SW 1271 (cell line): ENCODE measurements at regions not wholly inside any gene's neighbourhood (a gene's known extent, or its start where the extent isn't known, plus 50 kb on each side); places are given as distances from the start of the nearest gene placed in this dataset.

Experiments used
- DNase-seq, 2 experiments: peaks; one replicate each; lab custom pipeline; 2025; lab: John Stamatoyannopoulos, UW

GRCh38 chr6:167566711-167567141 is 241.8 kb downstream of the TTLL2 start:
- no peak for DNase-seq

- DNase-seq, result no peak
Observed at GRCh38 chr6:167567142-167568033, 242.5 kb downstream of the TTLL2 start.

DNA sequence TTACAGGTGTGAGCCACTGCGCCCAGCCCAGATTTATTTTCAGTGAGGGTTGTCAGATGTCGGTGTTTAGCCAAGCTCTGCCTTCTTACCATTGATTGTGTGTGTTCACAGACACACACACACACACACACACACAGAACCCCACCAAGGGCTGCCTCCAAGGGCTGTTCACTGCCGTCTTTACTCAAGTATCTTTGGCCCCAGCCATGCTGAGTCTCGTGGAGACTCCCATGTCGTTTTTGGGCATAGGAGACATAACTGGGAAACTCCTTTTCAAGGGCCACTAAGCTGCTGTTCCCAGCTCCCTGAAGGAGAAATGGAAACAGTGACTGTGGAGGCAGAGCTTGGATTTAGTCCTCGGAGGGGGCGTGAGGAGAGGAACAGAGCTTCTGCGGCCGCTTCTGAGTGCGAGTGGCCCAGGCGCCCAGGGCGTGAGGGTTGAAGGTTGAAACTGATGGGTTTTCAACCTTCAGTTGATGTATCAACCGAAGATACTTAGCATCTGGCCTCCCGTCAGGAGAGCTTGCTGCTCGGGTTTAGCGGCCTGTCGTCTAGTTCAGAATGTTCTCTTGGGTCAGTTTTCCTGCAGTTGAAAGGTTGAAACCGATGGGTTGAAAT is 243.6 kb downstream of the TTLL2 start:
- no peak for DNase-seq

- DNase-seq, result no peak
Observed at GRCh38 chr6:167569041-167569805, 244.3 kb downstream of the TTLL2 start.

DNA sequence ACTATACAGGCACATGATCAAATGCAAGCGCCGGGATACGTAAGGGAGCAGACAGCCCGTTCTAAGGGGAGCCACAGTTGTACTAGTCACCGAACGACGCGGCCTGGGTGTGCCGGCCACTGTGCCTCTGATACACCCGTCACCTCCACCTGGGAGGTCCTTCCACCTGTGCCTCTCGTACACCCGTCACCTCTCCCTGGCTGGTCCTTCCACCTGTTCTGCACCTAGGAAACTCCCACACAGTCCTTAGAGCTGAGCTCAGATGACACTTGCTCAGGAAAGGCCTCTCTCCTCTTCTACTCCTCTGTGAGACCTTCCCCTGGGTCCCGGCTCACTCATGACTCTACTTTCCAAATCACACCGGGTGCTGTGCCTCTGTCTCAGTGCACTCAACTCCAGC is 245.0 kb downstream of the TTLL2 start:
- DNase-seq, result no peak

DNA sequence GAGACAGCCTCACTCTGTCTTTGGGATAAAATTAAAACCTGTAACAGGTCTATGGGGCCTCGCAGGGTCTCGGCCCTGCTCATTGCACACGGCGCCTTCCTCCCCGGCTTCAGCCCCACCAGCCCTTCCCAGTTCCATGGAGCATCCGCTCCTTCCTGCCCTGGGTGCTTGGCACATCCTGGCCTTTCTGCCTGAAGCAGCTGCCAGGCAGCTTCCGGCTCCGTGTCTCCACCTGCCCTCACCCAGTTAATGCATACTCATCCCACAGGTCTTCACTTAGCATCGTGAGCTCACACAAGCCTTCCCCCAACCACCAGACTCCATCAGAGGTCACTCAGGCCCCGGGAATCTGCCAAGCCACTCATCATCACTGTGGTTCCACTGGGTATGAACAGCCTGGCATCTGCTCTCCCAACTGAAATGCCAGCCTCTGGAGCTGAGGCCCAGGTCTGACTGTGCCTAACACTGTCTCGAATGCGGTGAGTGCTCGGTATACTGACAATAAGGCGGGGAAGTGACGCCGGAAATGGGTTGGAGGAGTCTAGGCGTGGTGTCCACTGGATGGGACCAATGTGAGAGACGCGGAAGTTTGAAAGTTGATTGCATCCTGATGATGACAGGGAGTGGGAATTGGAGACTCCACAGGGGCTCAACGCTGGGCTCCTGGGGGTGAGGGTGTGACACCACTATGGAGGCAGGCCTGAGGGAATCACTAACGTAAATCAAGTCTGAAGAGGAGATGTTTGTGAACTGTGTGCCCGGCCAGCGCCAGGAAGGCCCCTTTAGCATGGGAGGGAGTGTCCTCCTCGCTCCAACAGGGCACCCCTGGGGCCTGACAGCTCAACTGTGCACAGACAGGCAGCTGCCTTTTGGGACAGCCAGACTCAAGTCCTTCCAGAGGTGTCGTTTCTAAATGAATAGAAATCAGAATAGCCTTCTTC is 245.8 kb downstream of the TTLL2 start:
- no peak for DNase-seq

- no peak for DNase-seq
Observed at GRCh38 chr6:167571550-167571949, 246.7 kb downstream of the TTLL2 start.

DNA sequence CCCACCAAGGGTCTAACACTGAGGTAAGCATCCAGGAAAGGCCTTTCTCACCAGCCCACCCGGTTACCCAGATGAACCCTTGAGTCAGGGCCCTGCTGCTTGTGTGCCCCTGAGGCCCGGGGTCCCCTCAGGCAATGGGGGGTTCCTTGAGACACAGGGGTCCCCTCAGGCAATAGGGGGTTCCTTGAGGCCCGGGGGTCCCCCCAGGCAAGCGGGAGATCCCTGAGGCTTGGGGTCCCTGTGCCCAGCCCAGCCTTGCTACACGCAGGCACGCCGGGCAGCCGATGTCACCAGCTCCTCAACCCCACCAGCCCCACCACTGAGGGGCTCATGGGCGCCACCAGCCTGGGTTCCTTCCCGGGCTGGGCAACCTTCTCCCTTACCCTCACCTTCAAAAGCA is 247.2 kb downstream of the TTLL2 start:
- no peak for DNase-seq

- no peak for DNase-seq
Observed at GRCh38 chr6:167572841-167573271, 248.0 kb downstream of the TTLL2 start.

DNA sequence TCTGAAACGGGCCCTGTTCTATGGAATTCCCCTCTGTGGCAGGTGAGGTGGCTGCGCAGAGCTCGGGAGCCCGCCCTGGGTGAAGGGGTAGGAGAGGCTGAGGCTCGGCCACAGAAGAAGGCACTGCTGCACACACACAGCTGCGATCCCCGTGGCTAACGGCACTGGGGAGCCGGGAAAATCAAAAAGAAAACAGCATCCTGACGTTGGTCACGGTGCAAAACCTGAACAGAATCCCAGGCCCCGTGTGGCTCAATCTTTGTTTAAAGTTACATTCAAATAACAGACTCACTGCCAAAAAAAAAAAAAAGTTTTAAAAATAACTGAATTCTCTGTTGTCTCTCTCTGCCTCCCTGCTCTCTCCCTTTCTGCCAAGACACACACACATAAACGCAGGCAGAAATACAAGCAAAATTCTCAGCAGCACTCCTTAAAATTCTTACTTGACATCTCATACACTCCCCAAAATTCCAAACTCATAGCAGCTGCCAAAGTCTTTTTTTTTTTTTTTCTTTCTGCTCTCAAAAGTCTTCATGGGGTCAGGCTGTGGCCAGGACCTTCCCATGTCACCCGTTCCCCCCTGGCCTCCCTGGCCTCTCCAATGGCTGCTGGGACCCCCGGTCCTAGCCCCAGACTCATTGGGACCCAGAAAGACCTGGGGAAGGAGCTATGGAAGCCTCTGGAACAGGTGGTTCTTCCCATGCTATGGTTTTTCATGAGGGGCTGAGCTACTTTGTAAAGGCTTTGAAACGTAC is 248.8 kb downstream of the TTLL2 start:
- no peak for DNase-seq

DNA sequence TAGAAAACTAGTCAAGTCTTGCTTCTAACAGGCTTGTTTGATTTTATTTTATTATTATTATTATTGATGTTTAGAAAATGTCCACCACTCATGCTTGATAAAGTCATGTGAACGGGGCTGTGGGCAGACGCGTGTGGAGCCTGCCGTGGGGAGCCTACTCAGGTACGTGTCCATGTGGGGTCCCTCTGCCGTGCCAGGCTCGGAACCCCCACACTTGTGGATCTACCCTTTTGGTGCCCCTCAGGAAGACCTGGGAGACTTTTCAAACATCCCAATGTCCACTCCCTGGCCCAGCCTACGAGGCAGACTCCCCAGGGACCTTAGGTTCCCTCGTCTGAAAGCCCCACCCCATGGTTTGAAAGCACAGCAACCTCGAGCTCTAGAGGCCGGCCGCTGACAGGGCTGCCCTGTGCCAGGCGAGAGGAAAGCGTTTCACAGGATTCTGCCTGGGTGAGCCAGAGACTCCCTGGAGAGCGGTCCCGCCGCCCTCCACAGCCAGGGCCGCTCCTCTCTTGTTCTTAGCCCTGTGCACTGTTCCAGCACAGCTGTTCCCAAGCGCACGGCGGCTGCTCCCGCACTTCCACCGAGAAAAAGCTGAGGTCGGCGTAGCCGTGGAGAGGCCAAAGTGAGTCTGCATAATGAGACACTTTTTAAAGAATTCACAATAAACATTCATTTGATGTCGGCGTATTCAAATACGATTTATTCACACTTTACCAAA is 249.7 kb downstream of the TTLL2 start:
- DNase-seq, result no peak

GRCh38 chr6:167575158-167575696 is 250.3 kb downstream of the TTLL2 start:
- no peak for DNase-seq

- DNase-seq, result no peak
Observed at GRCh38 chr6:167576050-167576741, 250.5 kb upstream of the AFDN start.

DNA sequence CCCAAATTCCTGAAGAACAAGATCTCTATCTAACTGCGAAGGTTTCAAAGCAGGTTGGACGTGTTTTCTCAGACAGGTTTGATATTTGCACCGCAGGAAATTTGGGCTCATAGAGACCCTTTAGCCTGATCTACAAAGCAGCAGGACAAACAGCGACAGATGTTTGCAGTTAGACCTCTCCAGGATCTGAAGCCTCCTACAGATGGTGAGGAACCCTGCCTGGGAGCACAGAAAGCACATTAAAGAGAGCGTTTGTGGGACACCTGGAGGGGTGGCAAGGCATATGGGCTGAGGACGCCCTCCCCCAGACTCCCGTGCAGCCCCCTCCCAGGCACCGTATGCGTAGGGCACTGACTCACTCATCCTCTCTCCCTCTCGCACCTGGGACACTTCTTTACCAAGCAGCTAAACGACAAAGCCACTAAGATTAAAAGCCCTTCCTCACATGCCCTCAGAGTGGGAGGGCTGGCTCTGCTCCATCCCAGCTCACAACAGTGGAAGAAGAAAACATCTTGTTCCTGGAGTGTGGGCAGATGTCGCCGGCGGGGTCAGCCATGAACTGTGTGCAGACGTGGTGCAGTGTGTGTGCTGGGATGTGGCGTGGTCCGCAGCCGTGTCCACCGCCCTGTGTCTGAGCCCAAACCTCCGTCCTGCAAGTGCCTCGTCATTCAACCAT is 249.7 kb upstream of the AFDN start:
- DNase-seq, result no peak

DNA sequence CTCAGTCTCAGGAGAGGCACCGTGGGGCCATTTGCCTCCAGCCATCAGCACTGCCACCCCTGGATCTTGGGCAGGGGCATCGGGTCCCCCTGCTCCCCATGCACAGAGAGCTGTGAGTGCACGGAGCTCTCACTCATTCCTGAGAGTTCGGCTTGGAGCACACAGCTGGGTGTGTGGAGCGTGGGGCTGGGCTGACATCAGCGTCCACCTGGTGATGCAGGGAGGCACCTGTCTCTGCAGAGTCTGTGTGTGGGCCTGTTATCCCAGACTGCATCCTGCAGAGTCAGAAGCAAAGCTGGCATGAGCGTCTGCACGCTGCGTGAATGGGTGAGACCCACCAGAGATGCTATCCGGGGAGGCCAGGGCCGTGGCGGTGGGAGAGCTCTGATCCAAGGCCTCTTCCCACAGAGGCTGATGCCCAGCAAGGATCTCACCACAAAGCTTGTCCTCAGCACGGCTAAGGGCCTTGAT is 248.8 kb upstream of the AFDN start:
- no peak for DNase-seq

- no peak for DNase-seq
Observed at GRCh38 chr6:167578371-167578901, 248.3 kb upstream of the AFDN start.

- no peak for DNase-seq
Observed at GRCh38 chr6:167579806-167580618, 246.7 kb upstream of the AFDN start.

GRCh38 chr6:167580619-167580911 is 246.1 kb upstream of the AFDN start:
- DNase-seq, result no peak
